Uterus (tissue), 2 donors: ENCODE measurements at regions not wholly inside any gene's neighbourhood (a gene's known extent, or its start where the extent isn't known, plus 50 kb on each side); places are given as distances from the start of the nearest gene placed in this dataset.

ENCODE experiments used
- POLR2A ChIP-seq, 2 donors: fragments of 450-650 bp; IDR thresholded peaks; one replicate each; pipeline ENCODE4 v1.6.1; 2016; ENCODE audit warnings: antibody characterized with exemption in 2 of 2, mild to moderate bottlenecking in 1 of 2, moderate library complexity in 1 of 2
- TF ChIP-seq, protein P1 (sequence below), 4 experiments: fragments of 200-600 bp in 2 of 4; fragments of 450-650 bp in 2 of 4; sonication (generic) in 2 of 4; IDR thresholded peaks; one replicate each; pipeline ENCODE4 v1.5.1; 2016 to 2019; ENCODE audit warnings: antibody characterized with exemption in 4 of 4, mild to moderate bottlenecking in 2 of 4, moderate library complexity in 1 of 4

DNA sequence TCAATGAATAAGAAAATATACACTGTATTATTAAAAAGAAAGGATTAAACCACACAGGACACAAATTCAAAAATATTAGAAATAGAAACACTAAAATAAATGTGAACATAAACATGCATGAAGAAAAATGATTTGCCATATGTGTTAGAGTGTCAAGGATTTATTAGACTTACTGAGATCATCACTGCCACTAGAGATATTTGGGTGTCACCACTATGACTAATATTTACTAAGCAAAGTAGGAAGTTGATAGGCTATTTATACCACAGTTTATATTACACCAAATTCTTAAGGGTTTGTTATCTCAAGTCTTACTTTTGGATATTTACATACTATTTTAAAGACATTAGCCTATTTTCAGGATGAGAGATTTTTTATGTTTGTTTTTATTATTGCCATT lies 575.0 kb upstream of the SGO1 start:
- TF ChIP-seq, protein P1, sequence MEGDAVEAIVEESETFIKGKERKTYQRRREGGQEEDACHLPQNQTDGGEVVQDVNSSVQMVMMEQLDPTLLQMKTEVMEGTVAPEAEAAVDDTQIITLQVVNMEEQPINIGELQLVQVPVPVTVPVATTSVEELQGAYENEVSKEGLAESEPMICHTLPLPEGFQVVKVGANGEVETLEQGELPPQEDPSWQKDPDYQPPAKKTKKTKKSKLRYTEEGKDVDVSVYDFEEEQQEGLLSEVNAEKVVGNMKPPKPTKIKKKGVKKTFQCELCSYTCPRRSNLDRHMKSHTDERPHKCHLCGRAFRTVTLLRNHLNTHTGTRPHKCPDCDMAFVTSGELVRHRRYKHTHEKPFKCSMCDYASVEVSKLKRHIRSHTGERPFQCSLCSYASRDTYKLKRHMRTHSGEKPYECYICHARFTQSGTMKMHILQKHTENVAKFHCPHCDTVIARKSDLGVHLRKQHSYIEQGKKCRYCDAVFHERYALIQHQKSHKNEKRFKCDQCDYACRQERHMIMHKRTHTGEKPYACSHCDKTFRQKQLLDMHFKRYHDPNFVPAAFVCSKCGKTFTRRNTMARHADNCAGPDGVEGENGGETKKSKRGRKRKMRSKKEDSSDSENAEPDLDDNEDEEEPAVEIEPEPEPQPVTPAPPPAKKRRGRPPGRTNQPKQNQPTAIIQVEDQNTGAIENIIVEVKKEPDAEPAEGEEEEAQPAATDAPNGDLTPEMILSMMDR (IDR thresholded peaks at IDR 0.05) = no peak
- no peak for TF ChIP-seq POLR2A (IDR thresholded peaks at IDR 0.05)
